ENCODE measurements at regions not wholly inside any gene's neighbourhood (a gene's known extent, or its start where the extent isn't known, plus 50 kb on each side); places are given as distances from the start of the nearest gene placed in this dataset.

- TF ChIP-seq GATA2 (IDR thresholded peaks at IDR 0.05; ENCODE audit: low read depth, low read length) (no peak), GATA3 (IDR thresholded peaks at IDR 0.05; ENCODE audit: low read depth, low read length) (no peak)
Measured at GRCh38 chr12:125772403-125772802, 707.2 kb downstream of the AACS start.

Data from SH-SY5Y (cell line).